Epithelial cell of esophagus (primary cell): ENCODE measurements at regions not wholly inside any gene's neighbourhood (a gene's known extent, or its start where the extent isn't known, plus 50 kb on each side); places are given as distances from the start of the nearest gene placed in this dataset.

ENCODE experiments used
- DNase-seq: peaks from one replicate; pipeline ENCODE4 v3.0.0; 2010; ENCODE audit warnings: low read depth
- H3K4me3 ChIP-seq: 2 replicates; pipeline ENCODE4 v1.5.1; 2011; ENCODE audit warnings: mild to moderate bottlenecking, low read length, control low read depth
- CTCF ChIP-seq: IDR thresholded peaks from 2 replicates; pipeline ENCODE4 v1.5.1; 2011; ENCODE audit warnings: low read depth, mild to moderate bottlenecking, low read length, control low read depth, inconsistent platforms; ENCODE audit not compliant: insufficient read depth; ENCODE audit errors: missing control alignments

DNA sequence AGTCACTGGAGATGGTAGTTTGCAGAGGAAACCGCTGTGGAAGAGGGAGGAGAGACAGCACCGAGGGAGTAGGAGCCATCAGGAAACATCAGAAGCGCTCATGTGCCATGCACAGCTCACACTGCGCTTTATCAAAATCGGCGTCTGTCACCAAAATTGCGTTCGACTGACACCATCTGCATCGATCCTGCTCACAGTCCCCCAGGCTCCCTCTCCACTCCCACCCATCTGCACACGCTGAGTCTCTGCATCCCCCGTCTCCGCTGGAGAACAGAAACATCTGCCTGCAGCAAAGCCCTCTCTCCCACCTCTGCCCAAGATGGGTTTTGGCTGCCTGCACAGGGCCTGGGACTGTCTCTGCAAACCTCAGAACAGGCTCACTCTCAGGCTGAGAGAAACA is 187.5 kb upstream of the RPL38 start:
- no peak overlapping the region for H3K4me3 ChIP-seq
- no peak for TF ChIP-seq CTCF
- DNase-seq, result no peak

GRCh38 chr17:74016461-74016860 is 187.0 kb upstream of the RPL38 start:
- TF ChIP-seq CTCF, result no peak
- no peak for DNase-seq
- no peak overlapping the region for H3K4me3 ChIP-seq

- no peak for TF ChIP-seq CTCF
- H3K4me3 ChIP-seq, result no peak overlapping the region
- DNase-seq, result no peak
Observed at GRCh38 chr17:74017466-74017865, 186.0 kb upstream of the RPL38 start.

DNA sequence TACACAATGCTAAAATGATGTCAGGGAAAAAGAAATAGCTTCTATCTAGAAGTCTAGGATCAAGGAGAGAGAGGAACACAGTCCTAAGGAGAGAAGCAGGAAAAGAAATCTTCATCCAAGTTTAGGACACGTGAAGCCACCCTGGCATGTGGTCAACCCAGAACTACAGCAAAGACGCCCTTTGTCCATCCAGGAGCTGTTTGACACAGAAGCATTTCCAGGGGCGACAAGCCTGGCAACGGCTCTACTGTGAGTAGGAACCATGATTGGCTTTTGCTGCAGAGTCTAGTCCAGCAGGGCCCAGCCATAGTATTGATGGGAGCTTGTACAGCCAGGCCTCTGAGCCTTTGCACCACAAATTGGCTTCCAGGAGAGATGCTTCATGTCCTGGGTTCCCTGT is 185.4 kb upstream of the RPL38 start:
- no peak overlapping the region for H3K4me3 ChIP-seq
- TF ChIP-seq CTCF, result no peak
- DNase-seq, result no peak

DNA sequence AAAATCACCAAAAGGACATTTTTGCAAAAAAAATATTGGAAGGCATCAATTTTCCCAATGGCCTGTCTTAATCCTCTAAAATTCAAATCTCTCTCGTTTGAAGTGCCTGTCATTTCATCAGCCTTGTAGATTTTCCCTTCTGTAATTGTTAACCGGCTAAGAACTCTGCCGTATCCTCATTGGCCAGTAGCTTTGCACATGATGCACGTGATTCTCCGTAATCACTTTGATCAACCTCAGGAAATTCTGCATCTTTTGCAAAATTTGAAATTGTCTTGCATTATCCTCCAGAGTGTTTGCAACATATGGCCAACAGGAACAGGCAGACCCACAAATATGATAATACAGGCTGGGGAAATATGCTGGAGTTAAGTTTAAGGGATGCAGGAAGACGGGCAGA is 184.2 kb upstream of the RPL38 start:
- DNase-seq, result no peak
- H3K4me3 ChIP-seq, result no peak overlapping the region
- TF ChIP-seq CTCF, result no peak

DNA sequence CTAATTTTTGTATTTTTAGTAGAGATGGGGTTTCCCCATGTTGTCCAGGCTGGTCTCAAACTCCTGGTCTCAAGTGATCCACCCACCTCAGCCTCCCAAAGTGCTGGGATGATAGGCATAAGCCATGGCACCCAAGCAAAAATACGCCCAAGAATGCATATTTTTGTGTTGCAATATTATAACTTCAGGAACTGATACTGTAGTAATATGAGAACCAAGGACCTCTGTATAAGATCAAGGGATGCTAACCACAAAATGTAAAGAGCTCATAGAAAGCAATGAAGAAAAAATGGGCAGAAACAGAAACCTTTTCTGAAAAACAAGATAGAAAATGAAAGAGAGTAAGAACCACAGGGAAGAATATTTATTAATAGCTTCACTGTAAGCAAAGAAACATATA is 183.6 kb upstream of the RPL38 start:
- DNase-seq, result no peak
- no peak for TF ChIP-seq CTCF
- H3K4me3 ChIP-seq, result no peak overlapping the region

- no peak for TF ChIP-seq CTCF
- DNase-seq, result no peak
Observed at GRCh38 chr17:74020522-74020921, 183.0 kb upstream of the RPL38 start.

More at GRCh38 chr17:74020522-74020921, 183.0 kb upstream of the RPL38 start:
- H3K4me3 ChIP-seq, result no peak overlapping the region
